Esophagus muscularis mucosa (tissue), 4 donors: ENCODE measurements at regions not wholly inside any gene's neighbourhood (a gene's known extent, or its start where the extent isn't known, plus 50 kb on each side); places are given as distances from the start of the nearest gene placed in this dataset.

Experiments
- DNase-seq: peaks from one replicate; pipeline ENCODE4 v3.0.0-alpha.2; 2017; ENCODE audit errors: extremely low spot score
- H3K27ac ChIP-seq, 4 donors: fragments of 200-600 bp; sonication (generic); replicated peaks in 1 of 4; 1 replicate in 3 of 4; 2 replicates in 1 of 4; pipeline ENCODE4 v1.5.1; 2016 to 2019; ENCODE audit warnings: mild to moderate bottlenecking in 1 of 4
- H3K27me3 ChIP-seq, 4 donors: fragments of 200-600 bp; sonication (generic); one replicate each; pipeline versions ENCODE4 v1.5.1 to v1.6.0; 2016 to 2019
- H3K36me3 ChIP-seq, 4 donors: fragments of 200-600 bp; sonication (generic); one replicate each; pipeline ENCODE4 v1.5.1; 2016 to 2019
- H3K4me1 ChIP-seq, 4 donors: fragments of 200-600 bp; sonication (generic); one replicate each; pipeline ENCODE4 v1.5.1; 2016 to 2019
- H3K4me3 ChIP-seq, 4 donors: fragments of 200-600 bp; sonication (generic); 1 replicate in 2 of 4; 2 replicates in 2 of 4; pipeline ENCODE4 v1.5.1; 2016 to 2019; ENCODE audit warnings: mild to moderate bottlenecking in 4 of 4, moderate library complexity in 1 of 4
- H3K9me3 ChIP-seq, 4 donors: fragments of 200-600 bp; sonication (generic); 1 replicate in 3 of 4; 2 replicates in 1 of 4; pipeline ENCODE4 v1.5.1; 2016 to 2019
- EP300 ChIP-seq: sonication (generic); formaldehyde crosslinking; IDR thresholded peaks from one replicate; pipeline ENCODE4 v1.6.1; 2017; ENCODE audit warnings: antibody characterized with exemption
- POLR2A ChIP-seq: fragments of 450-650 bp; IDR thresholded peaks from one replicate; pipeline ENCODE4 v1.6.1; 2017; ENCODE audit warnings: antibody characterized with exemption, moderate library complexity, mild to moderate bottlenecking, low read depth
- POLR2AphosphoS5 ChIP-seq, 2 donors: sonication (generic); formaldehyde crosslinking; IDR thresholded peaks; one replicate each; pipeline ENCODE4 v1.6.1; 2017; ENCODE audit warnings: antibody characterized with exemption in 2 of 2
- WGBS: methylation state at CpG from one replicate; pipeline ENCODE4 v1.1.5; 2018; 5-methylcytosine and 5-hydroxymethylcytosine counted together
- intact Hi-C: fragments of 100-400 bp; cut with DNase I; formaldehyde crosslinking; loops from one replicate; pipeline ENCODE4 v1.15.1; 2023
- TF ChIP-seq, protein P1 (sequence below), 3 experiments: fragments of 200-600 bp in 2 of 3; fragments of 450-650 bp in 1 of 3; sonication (generic) in 2 of 3; IDR thresholded peaks; one replicate each; pipeline ENCODE4 v1.5.1; 2017 to 2019; ENCODE audit warnings: antibody characterized with exemption in 3 of 3, mild to moderate bottlenecking in 2 of 3, moderate library complexity in 1 of 3

- Histone ChIP-seq H3K36me3 (no peaks in the 10 kb centered on the region), H3K27ac (no peak overlapping the region), H3K4me3 (no peak overlapping the region), H3K4me1 (peaks cover 3 to 8% (median 6%) of the 10 kb centered on the region in 4 donors), H3K27me3 (no peaks in the 10 kb centered on the region), H3K9me3 (no peaks in the 10 kb centered on the region)
- TF ChIP-seq EP300 (no peak), POLR2A (no peak), POLR2AphosphoS5 (IDR thresholded peaks at IDR 0.05) (no peak)
- TF ChIP-seq, protein P1, sequence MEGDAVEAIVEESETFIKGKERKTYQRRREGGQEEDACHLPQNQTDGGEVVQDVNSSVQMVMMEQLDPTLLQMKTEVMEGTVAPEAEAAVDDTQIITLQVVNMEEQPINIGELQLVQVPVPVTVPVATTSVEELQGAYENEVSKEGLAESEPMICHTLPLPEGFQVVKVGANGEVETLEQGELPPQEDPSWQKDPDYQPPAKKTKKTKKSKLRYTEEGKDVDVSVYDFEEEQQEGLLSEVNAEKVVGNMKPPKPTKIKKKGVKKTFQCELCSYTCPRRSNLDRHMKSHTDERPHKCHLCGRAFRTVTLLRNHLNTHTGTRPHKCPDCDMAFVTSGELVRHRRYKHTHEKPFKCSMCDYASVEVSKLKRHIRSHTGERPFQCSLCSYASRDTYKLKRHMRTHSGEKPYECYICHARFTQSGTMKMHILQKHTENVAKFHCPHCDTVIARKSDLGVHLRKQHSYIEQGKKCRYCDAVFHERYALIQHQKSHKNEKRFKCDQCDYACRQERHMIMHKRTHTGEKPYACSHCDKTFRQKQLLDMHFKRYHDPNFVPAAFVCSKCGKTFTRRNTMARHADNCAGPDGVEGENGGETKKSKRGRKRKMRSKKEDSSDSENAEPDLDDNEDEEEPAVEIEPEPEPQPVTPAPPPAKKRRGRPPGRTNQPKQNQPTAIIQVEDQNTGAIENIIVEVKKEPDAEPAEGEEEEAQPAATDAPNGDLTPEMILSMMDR (IDR thresholded peaks at IDR 0.05) = no peak
- intact Hi-C loops = no loop called here
- DNase-seq = no peak
These were observed 70.9 kb upstream of the ZSWIM6 start for GRCh38 chr5:61261136-61261535.

GRCh38 chr5:61262080-61262479 lies 70.0 kb upstream of the ZSWIM6 start:
- no peak for DNase-seq
- Histone ChIP-seq H3K4me3 (no peak overlapping the region), H3K36me3 (no peaks in the 10 kb centered on the region), H3K9me3 (no peaks in the 10 kb centered on the region), H3K27me3 (no peaks in the 10 kb centered on the region), H3K27ac (no peak overlapping the region), H3K4me1 (no peaks in the 10 kb centered on the region)
- intact Hi-C loops = no loop called here
- WGBS = 70% methylated on average over 5 of the region's 5 CpGs
- TF ChIP-seq POLR2AphosphoS5 (IDR thresholded peaks at IDR 0.05) (no peak), EP300 (no peak), POLR2A (no peak)
- TF ChIP-seq, protein P1 (IDR thresholded peaks at IDR 0.05) = no peak

DNA sequence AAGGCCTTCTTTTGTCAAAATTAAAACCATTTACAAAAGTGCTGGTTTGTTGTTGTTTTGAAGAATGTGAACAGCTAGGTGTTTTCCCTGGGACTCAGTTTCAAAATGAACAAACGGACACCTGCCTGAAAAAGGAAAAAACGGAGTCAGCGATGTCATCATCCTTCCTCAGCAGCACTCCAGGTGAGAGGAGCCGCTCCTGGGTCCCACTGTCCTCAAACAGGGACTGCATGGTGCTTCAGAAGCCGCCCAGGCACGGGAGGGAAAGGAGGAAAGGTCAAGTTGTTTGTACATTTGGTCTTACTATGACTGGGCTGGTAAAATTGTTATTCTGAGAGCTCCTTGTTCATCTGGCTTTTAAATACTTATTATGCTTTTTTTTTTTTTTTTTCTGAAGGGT lies 69.0 kb upstream of the ZSWIM6 start:
- Histone ChIP-seq H3K4me1 (no peaks in the 10 kb centered on the region), H3K27ac (no peak overlapping the region), H3K27me3 (no peaks in the 10 kb centered on the region), H3K4me3 (no peak overlapping the region), H3K36me3 (no peaks in the 10 kb centered on the region), H3K9me3 (no peaks in the 10 kb centered on the region)
- WGBS = 60% methylated on average over 6 of the region's 6 CpGs
- TF ChIP-seq EP300 (no peak), POLR2AphosphoS5 (IDR thresholded peaks at IDR 0.05) (no peak), POLR2A (no peak)
- TF ChIP-seq, protein P1 (IDR thresholded peaks at IDR 0.05) = no peak
- intact Hi-C loops = no loop called here
- no peak for DNase-seq

DNA sequence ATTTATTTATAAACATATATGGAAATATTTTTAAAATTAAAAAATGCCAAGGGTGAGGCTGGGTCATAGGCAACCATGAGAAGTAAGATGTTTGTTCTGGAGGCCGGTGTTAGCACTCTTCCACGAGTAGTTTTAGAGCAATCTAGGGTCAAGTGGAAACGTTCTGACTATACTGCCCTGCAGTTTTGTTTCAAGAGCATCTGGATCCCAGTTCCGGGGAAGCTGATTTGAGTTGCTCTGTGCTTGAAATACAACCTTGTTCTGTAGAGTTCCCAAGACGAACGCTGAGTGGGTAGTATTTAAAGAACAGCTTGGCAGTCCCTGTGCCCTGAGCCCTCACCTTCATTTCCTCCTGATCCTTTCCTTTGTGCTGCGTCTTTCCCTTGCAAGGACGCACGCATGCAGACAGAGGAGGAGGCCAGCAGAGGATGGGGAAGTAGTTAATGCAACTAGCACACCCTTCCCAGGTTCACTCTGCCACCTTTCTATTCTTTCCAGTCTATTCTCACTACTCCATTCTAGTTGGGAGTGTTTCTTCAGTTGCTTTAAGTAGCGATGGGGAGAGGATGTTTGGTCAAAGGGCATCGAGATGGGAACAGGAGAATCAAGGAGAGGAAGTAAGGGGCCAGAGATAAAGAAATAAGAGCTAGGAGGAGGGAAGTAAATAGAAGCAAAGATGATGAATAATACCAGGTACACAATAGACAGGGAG lies 68.3 kb upstream of the ZSWIM6 start:
- WGBS = 47% methylated on average over 11 of the region's 11 CpGs
- intact Hi-C loops = no loop called here
- no peaks in the 10 kb centered on the region for H3K4me1 ChIP-seq
- TF ChIP-seq POLR2AphosphoS5 (IDR thresholded peaks at IDR 0.05) (no peak), EP300 (no peak), POLR2A (no peak)
- TF ChIP-seq, protein P1 (IDR thresholded peaks at IDR 0.05) = no peak
- H3K9me3 ChIP-seq = no peaks in the 10 kb centered on the region
- H3K36me3 ChIP-seq = no peaks in the 10 kb centered on the region
- DNase-seq = no peak
- H3K4me3 ChIP-seq = no peak overlapping the region
- no peak overlapping the region for H3K27ac ChIP-seq
- H3K27me3 ChIP-seq = no peaks in the 10 kb centered on the region

GRCh38 chr5:61264273-61264661 lies 67.8 kb upstream of the ZSWIM6 start:
- intact Hi-C loops = no loop called here
- no peak for TF ChIP-seq POLR2A
- TF ChIP-seq EP300 = no peak
- TF ChIP-seq, protein P1 (IDR thresholded peaks at IDR 0.05) = no peak
- no peak for TF ChIP-seq POLR2AphosphoS5 (IDR thresholded peaks at IDR 0.05)
- Histone ChIP-seq H3K4me1 (no peaks in the 10 kb centered on the region), H3K27ac (no peak overlapping the region), H3K9me3 (no peaks in the 10 kb centered on the region), H3K36me3 (no peaks in the 10 kb centered on the region), H3K4me3 (no peak overlapping the region), H3K27me3 (no peaks in the 10 kb centered on the region)
- DNase-seq = no peak
- WGBS = 58% methylated on average over 4 of the region's 4 CpGs
